Germinal center (tissue), 1 donor: ENCODE measurements at regions not wholly inside any gene's neighbourhood (a gene's known extent, or its start where the extent isn't known, plus 50 kb on each side); places are given as distances from the start of the nearest gene placed in this dataset.
"Not testable (repeated sequence)": the region's sequence is repeated elsewhere in the genome, so short reads cannot be mapped to it uniquely, and the experiment has no call there.

ENCODE experiments used
- DNase-seq: peaks from one replicate; pipeline ENCODE4 v3.0.0; 2012; ENCODE audit warnings: mixed read lengths, low spot score

DNA sequence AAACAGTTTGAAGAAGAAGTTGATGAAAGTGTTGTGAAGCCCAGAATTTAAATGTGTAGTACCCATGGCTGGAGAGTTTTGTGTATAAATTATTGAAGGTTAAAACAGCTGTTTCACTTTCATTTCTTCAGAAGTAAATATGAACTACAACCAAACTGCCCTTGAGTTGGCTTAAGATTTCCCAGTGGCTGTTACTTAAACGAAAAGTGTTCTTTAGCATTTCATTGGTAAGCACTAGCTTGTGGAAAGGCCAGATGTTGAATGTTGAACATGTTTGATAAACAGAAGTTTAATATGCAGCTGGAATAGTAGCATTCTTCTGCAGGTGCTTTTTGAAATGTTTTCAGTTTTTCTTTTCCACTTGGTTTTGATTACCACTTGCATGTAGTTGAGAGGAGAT is 83.2 kb upstream of the TNRC6B start:
- DNase-seq: peak; percentile 9

DNA sequence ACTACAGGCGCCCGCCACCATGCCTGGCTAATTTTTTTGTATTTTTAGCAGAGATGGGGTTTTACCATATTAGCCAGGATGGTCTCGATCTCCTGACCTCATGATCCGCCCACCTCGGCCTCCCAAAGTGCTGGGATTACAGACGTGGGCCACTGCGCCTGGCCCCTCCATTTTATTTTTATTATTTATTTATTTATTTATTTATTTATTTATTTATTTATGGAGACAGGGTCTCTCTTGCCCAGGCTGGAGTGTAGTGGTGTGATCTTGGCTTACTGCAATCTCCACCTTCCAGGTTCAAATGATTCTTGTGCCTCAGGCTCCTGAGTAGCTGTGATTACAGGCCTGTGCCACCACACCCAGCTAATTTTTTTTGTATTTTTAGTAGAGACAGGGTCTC is 77.8 kb upstream of the TNRC6B start:
- not testable (repeated sequence) for DNase-seq

DNA sequence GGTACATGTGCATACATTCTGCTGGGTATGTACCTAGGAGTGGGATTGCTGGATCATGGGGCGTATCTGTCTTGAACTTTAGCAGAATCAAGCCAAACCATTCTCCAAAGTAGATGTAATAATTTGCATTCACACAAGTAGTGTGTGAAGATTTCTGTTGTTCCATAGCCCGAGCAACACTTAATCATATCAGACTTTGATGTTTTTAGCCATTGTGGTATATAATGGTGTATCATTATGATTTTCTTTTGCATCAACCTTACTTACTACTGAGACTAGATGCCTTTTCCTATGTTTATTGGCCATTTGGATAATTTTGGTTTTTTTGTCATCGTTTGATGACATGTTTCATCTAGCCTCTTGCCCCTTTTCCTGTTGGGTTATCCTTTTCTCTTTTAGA is 72.0 kb upstream of the TNRC6B start:
- no peak for DNase-seq

DNA sequence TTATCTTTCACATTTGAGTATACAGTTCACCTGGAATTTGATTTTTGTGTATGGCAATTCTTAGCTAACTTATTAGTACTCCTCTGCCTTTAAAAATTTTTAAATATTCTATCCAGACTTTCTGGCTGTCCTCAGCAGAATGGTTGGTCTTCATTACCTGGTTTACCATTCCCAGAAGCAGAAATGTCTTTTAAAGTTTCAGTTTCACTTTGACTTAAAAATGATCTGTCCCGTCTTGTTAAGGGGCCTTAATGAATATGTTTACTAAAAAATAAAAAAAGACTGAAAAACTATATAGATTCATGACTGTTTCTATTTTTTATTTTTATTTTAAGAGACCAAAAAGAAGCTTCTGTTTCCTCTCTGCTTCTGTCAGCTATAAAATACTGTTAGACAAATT is 70.5 kb upstream of the TNRC6B start:
- peak; percentile 29 for DNase-seq

DNA sequence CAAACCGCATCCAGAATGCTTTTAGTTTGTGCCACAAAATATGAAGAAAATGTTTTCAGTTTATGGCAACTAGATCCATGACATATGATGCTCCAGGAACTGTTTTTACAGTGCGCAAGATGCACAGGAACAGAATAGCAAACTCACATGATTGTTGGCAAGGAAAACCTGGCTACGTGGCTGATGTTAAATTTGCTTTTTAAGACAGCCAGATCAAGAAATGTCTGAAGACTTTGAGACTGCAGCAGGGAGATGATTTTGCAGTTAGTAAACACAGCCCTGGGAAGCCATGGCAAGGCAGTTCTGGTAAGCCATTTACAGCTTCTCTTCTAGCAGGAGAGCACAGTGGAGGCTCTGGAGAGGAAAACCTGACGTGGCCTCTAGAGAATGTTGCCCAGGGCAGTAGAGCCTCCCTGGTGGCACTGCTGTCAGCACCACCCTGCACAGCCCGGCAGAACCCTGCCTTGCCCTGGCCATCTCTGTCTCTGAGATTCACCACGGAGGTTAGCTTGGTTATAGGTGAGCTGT is 69.8 kb upstream of the TNRC6B start:
- DNase-seq: no peak

DNA sequence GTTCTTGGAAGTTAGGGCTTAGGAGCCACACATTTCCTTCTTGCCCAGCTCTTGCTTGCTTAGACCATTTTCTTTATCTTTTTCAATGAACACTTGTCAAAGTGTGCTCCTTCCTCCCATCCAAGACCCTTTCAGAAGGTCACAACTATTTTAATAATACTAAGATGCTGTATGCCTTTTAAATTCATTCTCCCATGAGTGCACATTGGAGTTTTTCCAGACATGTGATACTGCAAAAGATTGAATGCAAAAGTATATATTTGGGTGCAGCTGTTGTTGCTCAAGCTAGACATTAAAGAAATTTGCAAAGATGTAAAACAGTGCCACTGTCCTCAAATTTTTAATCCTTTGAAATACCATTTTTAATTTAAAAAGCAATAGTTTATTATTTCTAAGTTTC is 69.3 kb upstream of the TNRC6B start:
- DNase-seq: no peak

DNA sequence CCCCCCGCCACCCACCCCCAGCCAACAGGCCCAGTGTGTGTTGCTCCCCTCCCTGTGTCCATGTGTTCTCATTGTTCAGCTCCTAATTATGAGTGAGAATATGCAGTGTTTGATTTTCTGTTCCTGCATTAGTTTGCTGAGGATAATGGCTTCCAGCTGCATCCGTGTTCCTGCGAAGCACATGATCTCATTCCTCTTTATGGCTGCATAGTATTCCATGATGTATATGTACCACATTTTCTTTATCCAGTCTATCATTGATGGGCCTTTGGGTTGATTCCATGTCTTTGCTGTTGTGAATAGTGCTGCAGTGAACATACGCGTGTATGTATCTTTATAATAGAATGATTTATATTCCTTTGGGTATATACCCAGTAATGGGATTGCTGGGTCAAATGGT is 68.8 kb upstream of the TNRC6B start:
- DNase-seq: not testable (repeated sequence)

DNA sequence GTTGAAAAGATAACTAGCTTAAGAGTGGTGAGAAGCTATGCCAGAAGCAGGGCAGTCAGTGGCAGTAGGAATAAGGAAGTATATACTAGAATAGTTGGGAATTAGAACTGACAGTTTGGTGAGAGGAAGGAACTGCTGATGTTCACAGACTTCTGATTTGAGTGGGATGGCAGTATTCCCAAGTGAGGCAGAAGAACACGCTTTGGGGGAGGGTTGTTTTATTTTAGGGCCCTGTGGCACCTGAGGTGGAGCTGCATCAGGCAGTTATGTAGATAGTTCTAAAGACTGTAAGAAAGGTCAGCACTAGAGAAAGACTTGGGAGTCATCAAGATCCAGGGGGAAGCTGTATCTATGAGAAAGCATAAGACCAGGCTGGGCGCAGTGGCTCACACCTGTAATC is 66.3 kb upstream of the TNRC6B start:
- no peak for DNase-seq

DNA sequence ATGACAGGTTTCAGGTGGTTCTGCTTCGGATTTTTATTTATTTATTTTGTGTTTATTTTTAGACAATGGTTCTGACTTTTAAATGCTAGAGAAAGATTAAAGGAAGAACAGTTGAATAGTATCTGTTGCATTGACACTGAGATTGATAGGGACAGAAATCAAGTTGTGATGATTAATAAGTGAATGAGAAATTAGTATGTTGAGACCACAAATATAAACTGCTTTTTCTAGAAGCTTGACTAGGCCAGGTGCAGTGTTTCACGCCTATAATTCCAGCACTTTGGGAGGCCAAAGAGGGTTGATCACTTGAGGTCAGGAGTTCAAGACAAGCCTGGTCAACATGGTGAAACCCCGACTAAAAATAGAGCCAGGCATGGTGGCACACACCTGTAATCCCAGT is 65.1 kb upstream of the TNRC6B start:
- no peak for DNase-seq

DNA sequence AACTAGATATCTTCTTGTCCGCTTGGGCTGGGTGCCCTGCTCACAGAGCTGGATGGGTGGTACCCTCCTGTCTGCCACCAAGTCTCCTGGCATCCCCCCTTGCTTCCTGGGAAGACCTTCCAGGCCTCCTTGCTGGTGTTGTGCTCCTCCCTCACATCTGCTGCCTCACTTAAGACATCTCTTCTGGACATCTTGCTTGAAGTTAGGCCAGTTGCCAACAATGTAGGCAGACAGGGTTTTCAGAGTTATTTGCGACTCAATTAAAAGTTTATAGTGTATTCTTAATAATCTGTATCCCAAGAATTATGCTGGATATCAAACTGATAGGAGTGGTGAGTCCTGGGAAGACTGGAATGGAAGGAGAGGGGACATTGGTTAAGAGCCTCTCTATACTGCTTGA is 64.0 kb upstream of the TNRC6B start:
- no peak for DNase-seq

DNA sequence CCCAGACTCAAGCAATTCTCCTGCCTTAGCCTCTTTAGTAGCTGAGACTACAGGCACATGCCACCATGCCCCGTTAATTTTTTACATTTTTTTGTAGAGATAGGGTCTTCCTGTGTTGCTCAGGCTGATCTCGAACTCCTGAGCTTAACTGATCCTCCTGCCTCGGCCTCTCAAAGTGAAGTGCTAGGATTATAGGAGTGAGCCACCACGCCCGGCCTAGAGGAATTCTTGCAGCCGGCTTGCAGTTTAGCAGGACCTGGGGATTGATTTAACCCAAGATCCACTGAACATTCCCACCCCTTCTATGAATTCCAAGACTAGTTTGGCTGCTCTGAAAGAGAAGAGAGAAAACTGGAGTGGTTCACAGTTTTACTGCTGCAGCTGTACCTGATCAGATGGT is 63.3 kb upstream of the TNRC6B start:
- no peak for DNase-seq

DNA sequence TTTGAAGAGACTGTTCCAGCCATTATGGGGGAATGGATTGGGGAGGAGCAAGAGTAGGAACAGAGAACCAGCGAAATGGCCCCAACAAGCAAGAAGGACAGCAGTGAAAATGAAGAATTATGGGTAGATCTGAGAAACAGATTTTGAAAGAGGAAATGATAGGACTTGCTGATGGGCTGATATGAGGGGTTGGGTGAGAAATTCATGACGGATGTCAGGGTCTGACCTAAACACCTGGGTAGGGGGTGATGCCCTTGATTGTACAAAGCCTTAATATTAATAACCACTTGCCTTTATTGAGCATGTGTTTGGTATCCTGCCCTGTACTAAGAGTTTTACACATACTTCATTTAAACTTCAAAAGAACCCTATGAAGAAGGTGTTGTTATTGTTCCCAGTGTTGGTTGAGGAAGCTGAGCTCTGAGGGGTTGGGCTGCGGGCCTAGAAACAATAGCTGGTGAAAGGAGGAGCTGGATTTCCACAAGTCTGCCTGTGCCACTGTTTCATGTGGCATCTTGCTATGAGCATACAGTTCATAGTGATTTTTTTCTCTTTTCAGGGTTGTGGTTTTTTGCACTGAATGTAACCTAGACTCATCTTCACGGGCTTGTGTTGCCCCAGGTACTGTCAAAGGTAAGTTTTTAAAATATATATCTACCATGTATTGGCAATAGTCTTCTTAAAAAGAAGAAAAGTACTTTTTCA is 61.1 kb upstream of the TNRC6B start:
- DNase-seq: no peak

DNA sequence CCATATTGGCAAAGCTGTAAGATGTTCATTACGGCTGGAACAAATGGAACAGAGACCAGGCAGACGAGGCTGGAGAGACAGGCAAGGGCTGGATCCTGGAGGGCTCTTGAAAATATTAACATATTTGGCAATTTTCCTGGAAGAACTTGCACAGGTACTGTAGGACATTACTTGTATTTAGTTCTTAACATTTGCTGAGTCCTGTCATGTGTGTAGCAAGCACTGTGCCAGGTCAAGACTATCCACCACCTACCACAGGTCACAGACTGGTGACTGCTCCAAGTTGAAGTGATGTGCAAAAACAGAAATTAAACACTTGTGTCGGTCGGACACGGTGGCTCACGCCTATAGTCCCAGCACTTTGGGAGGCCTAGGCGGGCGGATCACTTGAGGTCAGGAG is 58.7 kb upstream of the TNRC6B start:
- no peak for DNase-seq

DNA sequence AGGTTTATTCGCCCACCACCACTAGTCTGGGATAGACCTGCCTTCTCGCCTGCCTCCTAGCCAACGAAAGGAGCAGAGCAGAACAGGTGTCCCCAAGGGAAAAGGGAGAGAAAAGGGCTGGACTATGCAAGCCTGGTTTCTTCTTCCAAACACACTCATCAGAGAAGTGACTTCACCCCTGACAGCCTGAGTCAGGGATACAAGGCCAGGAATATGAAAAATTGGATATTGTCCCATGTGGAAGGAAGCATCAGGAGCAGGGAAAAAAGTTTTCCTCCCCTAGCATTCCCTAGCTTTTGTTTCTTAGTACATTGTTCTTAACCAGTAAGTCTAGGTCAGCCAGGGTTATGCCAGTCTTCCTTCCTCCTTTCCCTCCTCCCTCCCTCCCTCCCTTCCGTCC is 56.9 kb upstream of the TNRC6B start:
- no peak for DNase-seq

DNA sequence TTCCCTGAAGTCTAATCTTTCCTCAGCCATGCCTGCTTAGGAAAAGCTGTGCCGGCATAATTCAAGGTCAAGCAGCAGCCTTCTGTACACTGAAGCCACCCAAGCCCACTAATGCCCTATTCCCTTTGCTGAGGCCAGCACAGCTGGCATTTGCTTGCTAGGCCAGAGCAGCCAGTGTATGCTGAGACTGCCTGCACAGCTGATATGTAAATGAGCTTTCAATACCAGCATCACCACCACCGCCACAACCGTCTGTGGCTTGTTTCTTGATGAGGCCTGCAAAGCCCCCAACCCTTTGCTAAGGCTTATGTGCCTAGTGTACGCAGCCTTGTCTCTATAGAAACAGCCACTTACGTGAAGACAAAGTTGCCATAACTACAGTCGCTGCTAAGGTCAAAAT is 56.3 kb upstream of the TNRC6B start:
- no peak for DNase-seq

DNA sequence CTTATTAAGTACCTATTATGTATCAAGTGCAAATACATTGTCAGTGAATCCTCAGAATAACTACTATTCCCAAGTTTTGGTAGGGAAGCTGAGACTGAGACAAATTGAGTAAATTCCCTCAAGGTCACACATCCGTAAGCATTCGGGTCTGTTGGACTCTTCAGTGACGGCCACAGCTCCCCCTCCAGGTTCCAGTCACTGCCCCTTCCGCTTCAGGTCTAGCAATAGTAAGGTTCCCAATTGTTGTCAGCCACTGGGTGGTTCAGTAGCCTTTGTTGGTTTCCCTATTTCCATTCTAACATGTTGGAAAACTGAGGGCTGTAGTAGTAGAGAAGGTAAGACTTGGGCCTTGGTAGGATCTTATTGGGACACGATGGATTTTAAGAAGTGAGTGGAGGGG is 54.9 kb upstream of the TNRC6B start:
- no peak for DNase-seq

DNA sequence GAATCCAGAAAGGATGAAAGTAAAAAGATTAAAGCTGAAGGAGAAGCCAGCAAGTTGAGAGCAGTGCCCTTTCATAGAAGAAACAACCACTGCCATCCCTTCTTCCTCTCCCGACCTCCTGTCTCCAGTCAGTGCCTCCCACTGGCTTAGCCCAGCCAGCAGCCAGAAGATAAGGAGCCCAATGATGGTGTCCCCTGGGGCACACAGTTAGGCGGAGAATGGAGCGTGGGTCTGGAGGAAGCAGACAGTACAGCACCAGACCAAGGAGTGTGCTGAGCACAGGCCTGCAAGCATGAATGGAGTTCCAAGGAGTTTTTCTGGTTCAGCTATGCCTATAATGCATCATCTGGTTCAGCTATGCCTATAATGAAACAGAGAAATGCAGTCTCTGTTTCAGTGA is 54.3 kb upstream of the TNRC6B start:
- no peak for DNase-seq
